ENCODE measurements at regions not wholly inside any gene's neighbourhood (a gene's known extent, or its start where the extent isn't known, plus 50 kb on each side); places are given as distances from the start of the nearest gene placed in this dataset.
"Not testable (repeated sequence)": the region's sequence is repeated elsewhere in the genome, so short reads cannot be mapped to it uniquely, and the experiment has no call there.

- DNase-seq (ENCODE audit: low spot score in 2 of 2) (no peak), FAIRE-seq (no peak)
These were observed 279.6 kb upstream of the GRAMD2B start for GRCh38 chr5:126143622-126144021.

- FAIRE-seq; DNase-seq (ENCODE audit: low spot score in 2 of 2): not testable (repeated sequence)
These were observed 272.9 kb upstream of the GRAMD2B start for GRCh38 chr5:126150319-126150718.

GRCh38 chr5:126155298-126155697 is 267.9 kb upstream of the GRAMD2B start:
- FAIRE-seq: not testable (repeated sequence)

GRCh38 chr5:126166368-126166767 is 256.8 kb upstream of the GRAMD2B start:
- no peak for FAIRE-seq
- DNase-seq (ENCODE audit: low spot score in 2 of 2): no peak

More at GRCh38 chr5:126155298-126155697, 267.9 kb upstream of the GRAMD2B start:
- DNase-seq (ENCODE audit: low spot score in 2 of 2): not testable (repeated sequence)

- FAIRE-seq (no peak), DNase-seq (ENCODE audit: low spot score in 2 of 2) (no peak)
These were observed 254.4 kb upstream of the GRAMD2B start for GRCh38 chr5:126168785-126169184.

- FAIRE-seq (no peak), DNase-seq (ENCODE audit: low spot score in 2 of 2) (no peak)
These were observed 251.3 kb upstream of the GRAMD2B start for GRCh38 chr5:126171916-126172315.

GRCh38 chr5:126172812-126173211 is 250.4 kb upstream of the GRAMD2B start:
- no peak for FAIRE-seq
- DNase-seq (ENCODE audit: low spot score in 2 of 2): no peak

- FAIRE-seq (no peak), DNase-seq (ENCODE audit: low spot score in 2 of 2) (no peak)
These were observed 244.7 kb upstream of the GRAMD2B start for GRCh38 chr5:126178521-126178920.

- FAIRE-seq: peak; percentile 72
- DNase-seq (ENCODE audit: low spot score in 2 of 2): peak; percentile 6 to 25
These were observed 240.1 kb upstream of the GRAMD2B start for GRCh38 chr5:126182971-126183695.

- FAIRE-seq: no peak
- DNase-seq (ENCODE audit: low spot score in 2 of 2): no peak
These were observed 238.7 kb upstream of the GRAMD2B start for GRCh38 chr5:126184474-126184873.

GRCh38 chr5:126186210-126186609 is 237.0 kb upstream of the GRAMD2B start:
- FAIRE-seq (no peak), DNase-seq (ENCODE audit: low spot score in 2 of 2) (no peak)

GRCh38 chr5:126188804-126189203 is 234.4 kb upstream of the GRAMD2B start:
- DNase-seq (ENCODE audit: low spot score in 2 of 2) (no peak), FAIRE-seq (no peak)

GRCh38 chr5:126189231-126189630 is 234.0 kb upstream of the GRAMD2B start:
- DNase-seq (ENCODE audit: low spot score in 2 of 2): no peak
- FAIRE-seq: no peak

- DNase-seq (ENCODE audit: low spot score in 2 of 2) (no peak), FAIRE-seq (no peak)
These were observed 233.3 kb upstream of the GRAMD2B start for GRCh38 chr5:126189862-126190261.

GRCh38 chr5:126192226-126192625 is 231.0 kb upstream of the GRAMD2B start:
- no peak for DNase-seq (ENCODE audit: low spot score in 2 of 2)
- no peak for FAIRE-seq

- FAIRE-seq (no peak), DNase-seq (ENCODE audit: low spot score in 2 of 2) (no peak)
These were observed 227.7 kb upstream of the GRAMD2B start for GRCh38 chr5:126195410-126196100.

GRCh38 chr5:126198531-126198930 is 224.7 kb upstream of the GRAMD2B start:
- DNase-seq (ENCODE audit: low spot score in 2 of 2): no peak
- no peak for FAIRE-seq

- FAIRE-seq (no peak), DNase-seq (ENCODE audit: low spot score in 2 of 2) (no peak)
These were observed 223.7 kb upstream of the GRAMD2B start for GRCh38 chr5:126199467-126199866.

GRCh38 chr5:126208691-126209090 is 214.5 kb upstream of the GRAMD2B start:
- no peak for DNase-seq (ENCODE audit: low spot score in 2 of 2)
- no peak for FAIRE-seq

GRCh38 chr5:126210955-126211354 is 212.3 kb upstream of the GRAMD2B start:
- no peak for DNase-seq (ENCODE audit: low spot score in 2 of 2)

GRCh38 chr5:126219616-126220015 is 203.6 kb upstream of the GRAMD2B start:
- FAIRE-seq: no peak
- no peak for DNase-seq (ENCODE audit: low spot score in 2 of 2)

More at GRCh38 chr5:126210955-126211354, 212.3 kb upstream of the GRAMD2B start:
- no peak for FAIRE-seq

GRCh38 chr5:126220725-126221124 is 202.5 kb upstream of the GRAMD2B start:
- FAIRE-seq: no peak

More at GRCh38 chr5:126220725-126221124, 202.5 kb upstream of the GRAMD2B start:
- no peak for DNase-seq (ENCODE audit: low spot score in 2 of 2)

All from frontal cortex (tissue), 3 donors.